ENCODE measurements at regions not wholly inside any gene's neighbourhood (a gene's known extent, or its start where the extent isn't known, plus 50 kb on each side); places are given as distances from the start of the nearest gene placed in this dataset.
"Not testable (repeated sequence)": the region's sequence is repeated elsewhere in the genome, so short reads cannot be mapped to it uniquely, and the experiment has no call there.

GRCh38 chr11:103808252-103808651 lies 228.2 kb upstream of the DDI1 start:
- H3K4me3 ChIP-seq (ENCODE audit: low read depth, low read length), result no peak overlapping the region
- no peak for TF ChIP-seq CTCF (conservative IDR thresholded peaks at IDR 0.05; ENCODE audit: low read depth, low read length)
- DNase-seq (ENCODE audit: low read depth), result no peak

GRCh38 chr11:103811870-103812455 lies 224.5 kb upstream of the DDI1 start:
- no peak for DNase-seq (ENCODE audit: low read depth)
- TF ChIP-seq CTCF (conservative IDR thresholded peaks at IDR 0.05; ENCODE audit: low read depth, low read length), result no peak
- no peak overlapping the region for H3K4me3 ChIP-seq (ENCODE audit: low read depth, low read length)

- no peak for TF ChIP-seq CTCF (conservative IDR thresholded peaks at IDR 0.05; ENCODE audit: low read depth, low read length)
- H3K4me3 ChIP-seq (ENCODE audit: low read depth, low read length), result no peak overlapping the region
- DNase-seq (ENCODE audit: low read depth), result no peak
Measured at GRCh38 chr11:103812680-103813079, 223.8 kb upstream of the DDI1 start.

DNA sequence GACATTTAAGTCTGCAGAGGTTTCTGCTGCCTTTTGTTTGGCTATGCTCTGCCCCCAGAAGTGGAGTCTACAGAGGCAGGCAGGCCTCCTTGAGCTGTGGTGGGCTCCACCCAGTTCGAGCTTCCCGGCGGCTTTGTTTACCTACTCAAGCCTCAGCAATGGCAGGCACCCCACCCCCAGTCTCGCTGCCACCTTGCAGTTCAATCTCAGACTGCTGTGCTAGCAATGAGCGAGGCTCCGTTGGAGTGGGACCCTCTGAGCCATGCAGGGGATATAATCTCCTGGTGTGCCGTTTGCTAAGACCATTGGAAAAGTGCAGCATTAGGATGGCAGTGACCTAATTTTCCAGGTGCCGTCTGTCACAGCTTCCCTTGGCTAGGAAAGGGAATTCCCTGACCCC lies 216.1 kb upstream of the DDI1 start:
- DNase-seq (ENCODE audit: low read depth); H3K4me3 ChIP-seq (ENCODE audit: low read depth, low read length): not testable (repeated sequence)

- no peak for TF ChIP-seq CTCF (conservative IDR thresholded peaks at IDR 0.05; ENCODE audit: low read depth, low read length)
- no peak overlapping the region for H3K4me3 ChIP-seq (ENCODE audit: low read depth, low read length)
- no peak for DNase-seq (ENCODE audit: low read depth)
Measured at GRCh38 chr11:103824116-103824515, 212.3 kb upstream of the DDI1 start.

GRCh38 chr11:103825469-103825868 lies 211.0 kb upstream of the DDI1 start:
- DNase-seq (ENCODE audit: low read depth), result no peak
- no peak overlapping the region for H3K4me3 ChIP-seq (ENCODE audit: low read depth, low read length)
- no peak for TF ChIP-seq CTCF (conservative IDR thresholded peaks at IDR 0.05; ENCODE audit: low read depth, low read length)

DNA sequence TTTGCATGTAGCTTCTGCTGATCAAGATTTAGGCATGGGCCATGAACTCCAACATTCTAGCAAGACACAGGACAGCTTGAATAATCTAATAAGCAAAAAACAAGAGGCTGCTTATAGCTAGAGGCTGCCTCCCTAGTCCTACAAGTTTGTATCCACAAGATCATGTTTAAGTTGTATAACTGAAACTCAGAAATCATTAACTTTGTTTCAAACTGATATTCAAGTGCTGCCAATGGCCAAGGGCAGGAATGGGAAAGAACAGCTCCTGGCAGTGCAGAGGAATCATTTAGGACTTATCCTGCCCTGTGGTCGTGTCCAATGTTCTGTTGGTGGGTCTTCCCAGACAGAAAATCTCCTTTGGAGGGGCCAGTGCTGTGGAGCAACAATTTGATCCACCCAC lies 209.6 kb upstream of the DDI1 start:
- no peak overlapping the region for H3K4me3 ChIP-seq (ENCODE audit: low read depth, low read length)
- DNase-seq (ENCODE audit: low read depth), result no peak
- no peak for TF ChIP-seq CTCF (conservative IDR thresholded peaks at IDR 0.05; ENCODE audit: low read depth, low read length)

Measured in epithelial cell of proximal tubule (primary cell).